H1 (cell line): ENCODE measurements at regions not wholly inside any gene's neighbourhood (a gene's known extent, or its start where the extent isn't known, plus 50 kb on each side); places are given as distances from the start of the nearest gene placed in this dataset.

Experiments
- CTCF ChIA-PET: fragments of 300-600 bp; sonication (Branson Sonifier 250); formaldehyde crosslinking; loops from one replicate; lab custom pipeline; 2021; ENCODE audit not compliant: partially characterized antibody; lab: Charles Lee
- POLR2A ChIA-PET: fragments of 300-600 bp; sonication (Branson Sonifier 250); formaldehyde crosslinking; loops from one replicate; lab custom pipeline; 2021; ENCODE audit warnings: inconsistent platforms; ENCODE audit not compliant: partially characterized antibody; lab: Charles Lee
- DNase-seq, 2 experiments: peaks; one replicate each; pipeline versions ENCODE4 v3.0.0 to v3.0.0-alpha.2; 2010 to 2022; ENCODE audit warnings: low spot score in 2 of 2, low read depth in 1 of 2, mixed read lengths in 1 of 2
- FAIRE-seq: peaks from 2 replicates; lab custom pipeline; 2011; peaks lifted over from hg19 to GRCh38; lab: Jason Lieb, UNC
- H2AFZ ChIP-seq: 2 replicates; pipeline ENCODE4 v1.8.1; 2012; ENCODE audit warnings: low read length, inconsistent platforms
- H2AK5ac ChIP-seq: 2 replicates; pipeline ENCODE4 v1.6.1; 2013; ENCODE audit warnings: low read depth, low read length
- H2BK120ac ChIP-seq: replicated peaks from 2 replicates; pipeline ENCODE3; 2013; ENCODE audit warnings: low read depth, low read length, inconsistent platforms
- H2BK12ac ChIP-seq: 2 replicates; pipeline ENCODE4 v1.6.1; 2013; ENCODE audit warnings: low read depth, low read length
- H2BK15ac ChIP-seq: 2 replicates; pipeline ENCODE4 v1.6.1; 2013; ENCODE audit warnings: low read length
- H2BK20ac ChIP-seq: 2 replicates; pipeline ENCODE4 v1.6.1; 2013; ENCODE audit warnings: low read length
- H2BK5ac ChIP-seq: 2 replicates; pipeline ENCODE4 v1.6.1; 2013; ENCODE audit warnings: low read depth, low read length
- H3K14ac ChIP-seq: 2 replicates; pipeline ENCODE4 v1.6.1; 2013; ENCODE audit warnings: inconsistent platforms; ENCODE audit not compliant: insufficient read length
- H3K18ac ChIP-seq: 2 replicates; pipeline ENCODE4 v1.6.1; 2013; ENCODE audit warnings: low read length; ENCODE audit errors: extremely low read depth
- H3K23ac ChIP-seq: 2 replicates; pipeline ENCODE4 v1.6.1; 2013; ENCODE audit warnings: inconsistent platforms; ENCODE audit not compliant: insufficient read length
- H3K23me2 ChIP-seq: 2 replicates; pipeline ENCODE4 v1.6.1; 2013; ENCODE audit warnings: low read depth, low read length
- H3K27ac ChIP-seq: 2 replicates; pipeline ENCODE4 v1.6.1; 2011; ENCODE audit warnings: low read depth, low read length, inconsistent platforms
- H3K27me3 ChIP-seq, 4 experiments: replicated peaks in 1 of 4; 1 replicate in 1 of 4; 2 replicates in 3 of 4; pipeline versions ENCODE4 v1.6.1 to v1.8.1; 2011 to 2013; ENCODE audit warnings: low read length in 3 of 4, mild to moderate bottlenecking in 3 of 4, inconsistent platforms in 2 of 4, mixed read lengths in 2 of 4, moderate library complexity in 1 of 4; ENCODE audit not compliant: control insufficient read depth in 3 of 4, insufficient read depth in 3 of 4; ENCODE audit errors: extremely low read depth in 1 of 4
- H3K36me3 ChIP-seq, 4 experiments: 2 replicates each; pipeline versions ENCODE4 v1.6.1 to v1.8.1; 2011 to 2013; ENCODE audit warnings: mild to moderate bottlenecking in 4 of 4, low read length in 3 of 4, moderate library complexity in 2 of 4, control low read depth in 1 of 4, inconsistent platforms in 1 of 4; ENCODE audit not compliant: insufficient read depth in 4 of 4, control insufficient read depth in 2 of 4
- H3K4ac ChIP-seq: replicated peaks from 2 replicates; pipeline ENCODE3; 2013; ENCODE audit warnings: low read length, low read depth, mixed read lengths, inconsistent platforms; ENCODE audit not compliant: insufficient read length
- H3K4me1 ChIP-seq, 4 experiments: replicated peaks in 1 of 4; 1 replicate in 1 of 4; 2 replicates in 3 of 4; pipeline versions ENCODE4 v1.6.1 to v1.8.1; 2011 to 2013; ENCODE audit warnings: low read length in 3 of 4, inconsistent platforms in 2 of 4, mixed read lengths in 1 of 4; ENCODE audit not compliant: insufficient read depth in 4 of 4, control insufficient read depth in 3 of 4
- H3K4me2 ChIP-seq, 2 experiments: 2 replicates each; pipeline versions ENCODE4 v1.6.1 to v1.8.1; 2011 to 2013; ENCODE audit warnings: low read depth in 2 of 2, low read length in 2 of 2, control low read depth in 1 of 2, inconsistent platforms in 1 of 2, mild to moderate bottlenecking in 1 of 2; ENCODE audit not compliant: insufficient read depth in 1 of 2
- H3K4me3 ChIP-seq, 4 experiments: fragments of 200-600, 300-600 bp in 1 of 4; sonication (generic), shearing (Covaris generic), sonication (Bioruptor Twin) in 1 of 4; 2 replicates each; pipeline versions ENCODE4 v1.5.1 to v1.8.1; 2011 to 2016; ENCODE audit warnings: low read length in 4 of 4, low read depth in 3 of 4, control low read depth in 2 of 4, inconsistent platforms in 2 of 4, mild to moderate bottlenecking in 2 of 4, mixed read lengths in 1 of 4, moderate library complexity in 1 of 4; ENCODE audit not compliant: insufficient read depth in 2 of 4; ENCODE audit errors: extremely low read depth in 1 of 4
- H3K56ac ChIP-seq: replicated peaks from 2 replicates; pipeline ENCODE3; 2013; ENCODE audit warnings: low read depth, mild to moderate bottlenecking, mixed read lengths, low read length, inconsistent platforms; ENCODE audit not compliant: insufficient read length
- H3K79me1 ChIP-seq: 2 replicates; pipeline ENCODE4 v1.6.1; 2013; ENCODE audit warnings: low read depth, low read length, control low read depth
- H3K79me2 ChIP-seq, 2 experiments: 2 replicates each; pipeline versions ENCODE4 v1.6.1 to v1.8.1; 2012 to 2013; ENCODE audit warnings: low read length in 2 of 2, mild to moderate bottlenecking in 2 of 2, inconsistent platforms in 1 of 2; ENCODE audit not compliant: insufficient read depth in 2 of 2, control insufficient read depth in 1 of 2
- H3K9ac ChIP-seq, 4 experiments: replicated peaks in 1 of 4; 1 replicate in 1 of 4; 2 replicates in 3 of 4; pipeline versions ENCODE4 v1.6.1 to v1.8.1; 2011 to 2013; ENCODE audit warnings: low read depth in 3 of 4, low read length in 3 of 4, control low read depth in 2 of 4, mild to moderate bottlenecking in 2 of 4, moderate library complexity in 2 of 4, inconsistent platforms in 1 of 4; ENCODE audit errors: extremely low read depth in 1 of 4
- H3K9me3 ChIP-seq, 2 experiments: 2 replicates each; pipeline versions ENCODE4 v1.6.1 to v1.8.1; 2012 to 2013; ENCODE audit warnings: mild to moderate bottlenecking in 2 of 2, moderate library complexity in 2 of 2, control low read depth in 1 of 2, inconsistent platforms in 1 of 2, low read depth in 1 of 2, low read length in 1 of 2, mixed read lengths in 1 of 2; ENCODE audit not compliant: insufficient read depth in 2 of 2
- H4K20me1 ChIP-seq, 2 experiments: replicated peaks in 1 of 2; 2 replicates each; pipeline versions ENCODE3 to v1.8.1; 2011 to 2013; ENCODE audit warnings: inconsistent platforms in 2 of 2, low read length in 2 of 2, mild to moderate bottlenecking in 1 of 2; ENCODE audit not compliant: insufficient read depth in 2 of 2, control insufficient read depth in 1 of 2
- H4K5ac ChIP-seq: 2 replicates; pipeline ENCODE4 v1.6.1; 2013; ENCODE audit warnings: low read length, low read depth, mixed read lengths, inconsistent platforms; ENCODE audit not compliant: insufficient read length
- H4K8ac ChIP-seq: 2 replicates; pipeline ENCODE4 v1.8.0; 2013; ENCODE audit warnings: mild to moderate bottlenecking, moderate library complexity, low read length, inconsistent platforms; ENCODE audit not compliant: insufficient read depth; ENCODE audit errors: extremely low read depth
- H4K91ac ChIP-seq: replicated peaks from 2 replicates; pipeline ENCODE3; 2013; ENCODE audit warnings: low read length, mixed read lengths, inconsistent platforms; ENCODE audit not compliant: insufficient read length
- JUND ChIP-seq: IDR thresholded peaks from 2 replicates; pipeline ENCODE4 v1.6.1; 2011; ENCODE audit warnings: mild to moderate bottlenecking, improper control_type of control experiment, low read length
- SAP30 ChIP-seq: fragments of 300-600 bp; sonication (generic); IDR thresholded peaks from 2 replicates; pipeline ENCODE4 v1.7.1; 2012; ENCODE audit warnings: low read length, moderate library complexity, mild to moderate bottlenecking, inconsistent platforms; ENCODE audit not compliant: insufficient read depth, insufficient replicate concordance
- WGBS, 2 experiments: shearing (Covaris generic) in 1 of 2; methylation state at CpG; one replicate each; pipeline versions ENCODE4 v1.1.6 to v1.1.7; 2013 to 2015; ENCODE audit warnings: low lambda C conversion rate in 2 of 2, mixed read lengths in 2 of 2, inconsistent platforms in 1 of 2, low coverage in 1 of 2, missing lambda C conversion rate in 1 of 2; ENCODE audit not compliant: insufficient replicate concordance in 2 of 2, insufficient coverage in 1 of 2, insufficient read length in 1 of 2; ENCODE audit errors: extremely low coverage in 1 of 2, missing lambda C conversion rate in 1 of 2; 5-methylcytosine and 5-hydroxymethylcytosine counted together
- TF ChIP-seq, protein P1 (sequence below): IDR thresholded peaks from 2 replicates; pipeline ENCODE4 v1.6.1; 2011; ENCODE audit warnings: low read depth, mild to moderate bottlenecking, low read length; ENCODE audit not compliant: insufficient read depth
- TF ChIP-seq, protein P2 (sequence below): IDR thresholded peaks from 2 replicates; pipeline ENCODE4 v1.6.1; 2012; ENCODE audit warnings: inconsistent platforms

DNA sequence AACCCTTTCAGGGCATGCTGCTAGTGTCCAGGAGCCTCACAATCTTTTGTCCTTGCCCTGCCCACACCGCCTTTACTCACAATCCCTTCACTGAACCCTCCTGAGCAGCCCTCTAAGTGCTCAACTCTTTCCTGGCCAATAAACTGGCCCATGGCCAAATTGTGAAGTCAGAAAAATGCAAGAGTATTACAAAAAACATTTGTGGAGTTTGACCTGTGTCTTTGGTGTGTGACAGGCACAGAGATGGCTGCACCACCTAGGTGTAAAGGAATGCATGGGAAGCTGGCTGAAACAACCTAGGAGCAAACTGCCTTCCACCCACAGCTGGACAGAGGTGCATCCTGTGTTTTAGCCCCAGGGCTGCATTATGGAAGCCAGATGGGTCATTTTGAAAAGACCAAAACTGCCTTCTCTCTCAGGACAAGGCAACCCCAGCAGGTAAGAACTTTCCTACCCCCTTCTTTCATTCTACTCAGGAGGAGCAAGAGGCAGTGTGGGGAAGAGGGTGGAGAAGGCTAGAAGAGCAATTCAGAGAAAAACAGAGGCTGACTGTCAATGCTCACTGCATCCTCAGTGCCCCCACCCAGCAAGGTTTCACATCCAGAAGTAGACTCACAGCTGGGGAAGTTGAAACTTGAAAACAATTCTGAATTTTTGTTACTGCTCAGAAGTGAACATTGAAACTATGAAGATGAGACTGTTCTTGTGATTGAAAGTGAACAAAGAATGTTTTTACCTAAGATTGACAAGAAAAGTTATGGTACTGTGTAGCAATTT, 78.6 kb downstream of the TRIM42 start:
- no peak overlapping the region for H4K5ac ChIP-seq

More for the DNA sequence above, 78.6 kb downstream of the TRIM42 start:
- H3K23me2 ChIP-seq = no peaks in the 10 kb centered on the region
- H3K79me1 ChIP-seq = no peaks in the 10 kb centered on the region
- no peak overlapping the region for H2AK5ac ChIP-seq
- H2BK20ac ChIP-seq = no peak overlapping the region
- H3K36me3 ChIP-seq = no peaks in the 10 kb centered on the region
- no peak overlapping the region for H2BK5ac ChIP-seq
- H3K4ac ChIP-seq = no peak overlapping the region
- H3K79me2 ChIP-seq = no peaks in the 10 kb centered on the region
- H4K91ac ChIP-seq = no peak overlapping the region
- TF ChIP-seq JUND = no peak
- TF ChIP-seq, protein P1, sequence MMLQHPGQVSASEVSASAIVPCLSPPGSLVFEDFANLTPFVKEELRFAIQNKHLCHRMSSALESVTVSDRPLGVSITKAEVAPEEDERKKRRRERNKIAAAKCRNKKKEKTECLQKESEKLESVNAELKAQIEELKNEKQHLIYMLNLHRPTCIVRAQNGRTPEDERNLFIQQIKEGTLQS = no peak
- TF ChIP-seq, protein P2, sequence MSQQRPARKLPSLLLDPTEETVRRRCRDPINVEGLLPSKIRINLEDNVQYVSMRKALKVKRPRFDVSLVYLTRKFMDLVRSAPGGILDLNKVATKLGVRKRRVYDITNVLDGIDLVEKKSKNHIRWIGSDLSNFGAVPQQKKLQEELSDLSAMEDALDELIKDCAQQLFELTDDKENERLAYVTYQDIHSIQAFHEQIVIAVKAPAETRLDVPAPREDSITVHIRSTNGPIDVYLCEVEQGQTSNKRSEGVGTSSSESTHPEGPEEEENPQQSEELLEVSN = no peak
- no peak for TF ChIP-seq SAP30
- TF ChIP-seq, all 59 proteins: peak for 0
- Histone ChIP-seq H3K9ac (no peak overlapping the region), H2BK12ac (no peak overlapping the region), H3K4me1 (no peaks in the 10 kb centered on the region), H3K56ac (no peak overlapping the region), H3K14ac (no peak overlapping the region), H2BK120ac (no peak overlapping the region), H3K4me2 (no peak overlapping the region), H4K8ac (0 out of 2 replicates have a peak overlapping the region, but pooled peaks have one; percentile 29), H3K18ac (no peak overlapping the region), H3K27me3 (no peaks in the 10 kb centered on the region), H4K20me1 (no peaks in the 10 kb centered on the region), H3K9me3 (no peaks in the 10 kb centered on the region), H3K27ac (no peak overlapping the region), H2BK15ac (no peak overlapping the region), H2AFZ (no peak overlapping the region), H3K4me3 (no peak overlapping the region), H3K23ac (no peak overlapping the region)
- FAIRE-seq = no peak
- ChIA-PET CTCF (interaction anchor here (0.6 kb wide), 1 partner anchor 180 kb away, joined by 3 read pairs; no protein-coding TSS in a partner anchor), POLR2A (no interaction called here)
- WGBS, 2 experiments = 0% methylated on average over 1 of the region's 1 CpG; no CpG with 5 or more reads in 1 of the 2 experiments
- no peak for DNase-seq
